ENCODE measurements at regions not wholly inside any gene's neighbourhood (a gene's known extent, or its start where the extent isn't known, plus 50 kb on each side); places are given as distances from the start of the nearest gene placed in this dataset.
"Not testable (repeated sequence)": the region's sequence is repeated elsewhere in the genome, so short reads cannot be mapped to it uniquely, and the experiment has no call there.

GRCh38 chr3:13185737-13186434 lies 112.7 kb upstream of the IQSEC1 start:
- WGBS, 2 donors = 85 to 92% methylated on average over 7 of the region's 7 CpGs
- no peak for TF ChIP-seq CTCF (IDR thresholded peaks at IDR 0.05; ENCODE audit: control extremely low read depth, extremely low read depth)
- no peak for DNase-seq

DNA sequence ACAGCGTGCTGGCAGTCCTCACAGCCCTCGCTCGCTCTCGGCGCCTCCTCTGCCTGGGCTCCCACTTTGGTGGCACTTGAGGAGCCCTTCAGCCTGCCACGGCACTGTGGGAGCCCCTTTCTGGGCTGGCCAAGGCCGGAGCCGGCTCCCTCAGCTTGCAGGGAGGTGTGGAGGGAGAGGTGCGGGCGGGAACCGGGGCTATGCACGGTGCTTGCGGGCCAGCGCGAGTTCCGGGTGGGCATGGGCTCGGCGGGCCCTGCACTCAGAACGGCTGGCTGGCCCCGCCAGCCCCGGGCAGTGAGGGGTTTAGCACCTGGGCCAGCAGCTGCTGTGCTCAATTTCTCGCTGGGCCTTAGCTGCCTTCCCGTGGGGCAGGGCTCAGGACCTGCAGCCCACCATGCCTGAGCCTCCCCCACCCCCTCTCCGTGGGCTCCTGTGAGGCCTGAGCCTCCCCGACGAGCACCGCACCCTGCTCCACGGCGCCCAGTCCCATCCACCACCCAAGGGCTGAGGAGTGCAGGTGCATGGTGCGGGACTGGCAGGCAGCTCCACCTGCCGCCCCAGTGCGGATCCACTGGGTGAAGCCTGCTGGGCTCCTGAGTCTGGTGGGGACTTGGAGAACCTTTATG lies 106.5 kb upstream of the IQSEC1 start:
- not testable (repeated sequence) for H3K27ac ChIP-seq (ENCODE audit: low read depth in 1 of 2, low read length in 1 of 2); H3K36me3 ChIP-seq (ENCODE audit: control insufficient read depth in 4 of 4, insufficient read depth in 4 of 4, low read length in 4 of 4); ATAC-seq (ENCODE audit: insufficient read depth, low FRiP score); H3K9ac ChIP-seq (ENCODE audit: insufficient read depth in 1 of 2, low read length in 2 of 2); H3K4me3 ChIP-seq; H3K27me3 ChIP-seq (ENCODE audit: control insufficient read depth in 3 of 3, insufficient read depth in 3 of 3, low read length in 2 of 3); DNase-seq; H3K4me1 ChIP-seq (ENCODE audit: control insufficient read depth in 5 of 5, insufficient read depth in 5 of 5, low read length in 5 of 5)
- H3K9me3 ChIP-seq (ENCODE audit: control insufficient read depth in 4 of 4, insufficient read depth in 3 of 4, low read length in 3 of 4) = peaks cover 0 to 16% (median 3%) of the 10 kb centered on the region in 4 donors
- 96% methylated on average over 25 to 32 of the region's 32 CpGs for WGBS, 2 donors

More at GRCh38 chr3:13185737-13186434, 112.7 kb upstream of the IQSEC1 start:
- no peak overlapping the region for H3K4me3 ChIP-seq
- H3K36me3 ChIP-seq (ENCODE audit: control insufficient read depth in 4 of 4, insufficient read depth in 4 of 4, low read length in 4 of 4) = no peaks in the 10 kb centered on the region
- no peak overlapping the region for H3K27ac ChIP-seq (ENCODE audit: low read depth in 1 of 2, low read length in 1 of 2)
- ATAC-seq (ENCODE audit: insufficient read depth, low FRiP score) = no peak
- no peaks in the 10 kb centered on the region for H3K4me1 ChIP-seq (ENCODE audit: control insufficient read depth in 5 of 5, insufficient read depth in 5 of 5, low read length in 5 of 5)
- no peak overlapping the region for H3K9ac ChIP-seq (ENCODE audit: insufficient read depth in 1 of 2, low read length in 2 of 2)
- no peaks in the 10 kb centered on the region for H3K27me3 ChIP-seq (ENCODE audit: control insufficient read depth in 3 of 3, insufficient read depth in 3 of 3, low read length in 2 of 3)
- H3K9me3 ChIP-seq (ENCODE audit: control insufficient read depth in 4 of 4, insufficient read depth in 3 of 4, low read length in 3 of 4) = peaks cover 0 to 15% (median 0%) of the 10 kb centered on the region in 4 donors

- no peak for TF ChIP-seq CTCF (IDR thresholded peaks at IDR 0.05; ENCODE audit: control extremely low read depth, extremely low read depth)
- no peaks in the 10 kb centered on the region for H3K36me3 ChIP-seq (ENCODE audit: control insufficient read depth in 4 of 4, insufficient read depth in 4 of 4, low read length in 4 of 4)
- ATAC-seq (ENCODE audit: insufficient read depth, low FRiP score) = no peak
- no peak overlapping the region for H3K27ac ChIP-seq (ENCODE audit: low read depth in 1 of 2, low read length in 1 of 2)
- H3K4me1 ChIP-seq (ENCODE audit: control insufficient read depth in 5 of 5, insufficient read depth in 5 of 5, low read length in 5 of 5) = no peaks in the 10 kb centered on the region
- H3K9me3 ChIP-seq (ENCODE audit: control insufficient read depth in 4 of 4, insufficient read depth in 3 of 4, low read length in 3 of 4) = peaks cover 0 to 16% (median 3%) of the 10 kb centered on the region in 4 donors
- no peaks in the 10 kb centered on the region for H3K27me3 ChIP-seq (ENCODE audit: control insufficient read depth in 3 of 3, insufficient read depth in 3 of 3, low read length in 2 of 3)
- 76 to 83% methylated on average over 1 of the region's 1 CpG for WGBS, 2 donors
- H3K9ac ChIP-seq (ENCODE audit: insufficient read depth in 1 of 2, low read length in 2 of 2) = no peak overlapping the region
- H3K4me3 ChIP-seq = no peak overlapping the region
- DNase-seq = no peak
Measured at GRCh38 chr3:13179181-13179580, 106.0 kb upstream of the IQSEC1 start.

- WGBS, 2 donors = 92% methylated on average over 3 of the region's 3 CpGs
- Histone ChIP-seq H3K36me3 (ENCODE audit: control insufficient read depth in 4 of 4, insufficient read depth in 4 of 4, low read length in 4 of 4) (no peaks in the 10 kb centered on the region), H3K27me3 (ENCODE audit: control insufficient read depth in 3 of 3, insufficient read depth in 3 of 3, low read length in 2 of 3) (no peaks in the 10 kb centered on the region), H3K9ac (ENCODE audit: insufficient read depth in 1 of 2, low read length in 2 of 2) (no peak overlapping the region), H3K9me3 (ENCODE audit: control insufficient read depth in 4 of 4, insufficient read depth in 3 of 4, low read length in 3 of 4) (peaks cover 0 to 16% (median 3%) of the 10 kb centered on the region in 4 donors), H3K27ac (ENCODE audit: low read depth in 1 of 2, low read length in 1 of 2) (no peak overlapping the region), H3K4me3 (no peak overlapping the region), H3K4me1 (ENCODE audit: control insufficient read depth in 5 of 5, insufficient read depth in 5 of 5, low read length in 5 of 5) (no peaks in the 10 kb centered on the region)
- ATAC-seq (ENCODE audit: insufficient read depth, low FRiP score) (no peak), DNase-seq (no peak)
- TF ChIP-seq CTCF (IDR thresholded peaks at IDR 0.05; ENCODE audit: control extremely low read depth, extremely low read depth) = no peak
Measured at GRCh38 chr3:13178107-13178506, 104.9 kb upstream of the IQSEC1 start.
